ENCODE measurements at regions not wholly inside any gene's neighbourhood (a gene's known extent, or its start where the extent isn't known, plus 50 kb on each side); places are given as distances from the start of the nearest gene placed in this dataset.

GRCh38 chr13:33940898-33941297, 122.9 kb downstream of the RFC3 start:
- H3K79me2 ChIP-seq (ENCODE audit: insufficient read depth, low read length): no peaks in the 10 kb centered on the region
- H3K27ac ChIP-seq (ENCODE audit: low read depth, low read length): no peak overlapping the region
- no peak for TF ChIP-seq CTCF (IDR thresholded peaks at IDR 0.05; ENCODE audit: extremely low read depth, low read depth, low read length)
- no peaks in the 10 kb centered on the region for H3K36me3 ChIP-seq (ENCODE audit: insufficient read depth, low read length)
- no peak overlapping the region for H3K4me2 ChIP-seq (ENCODE audit: insufficient read depth, low read length)
- H3K4me1 ChIP-seq (ENCODE audit: insufficient read depth, low read length): no peaks in the 10 kb centered on the region
- no peaks in the 10 kb centered on the region for H3K9me3 ChIP-seq (ENCODE audit: low read depth, low read length)
- DNase-seq (ENCODE audit: insufficient read length, low spot score, missing footprints): no peak
- H2AFZ ChIP-seq (ENCODE audit: low read length): peak overlapping the region; percentile 64
- no peaks in the 10 kb centered on the region for H3K27me3 ChIP-seq (ENCODE audit: insufficient read depth, low read length)
- H4K20me1 ChIP-seq (ENCODE audit: insufficient read depth, low read length): no peaks in the 10 kb centered on the region
- H3K4me3 ChIP-seq (ENCODE audit: insufficient read depth, low read length): no peak overlapping the region

- Histone ChIP-seq H3K4me1 (ENCODE audit: insufficient read depth, low read length) (no peaks in the 10 kb centered on the region), H3K4me2 (ENCODE audit: insufficient read depth, low read length) (no peak overlapping the region), H4K20me1 (ENCODE audit: insufficient read depth, low read length) (no peaks in the 10 kb centered on the region), H3K36me3 (ENCODE audit: insufficient read depth, low read length) (no peaks in the 10 kb centered on the region), H3K27ac (ENCODE audit: low read depth, low read length) (no peak overlapping the region), H3K9me3 (ENCODE audit: low read depth, low read length) (no peaks in the 10 kb centered on the region), H3K79me2 (ENCODE audit: insufficient read depth, low read length) (no peaks in the 10 kb centered on the region), H3K4me3 (ENCODE audit: insufficient read depth, low read length) (no peak overlapping the region), H3K27me3 (ENCODE audit: insufficient read depth, low read length) (no peaks in the 10 kb centered on the region), H2AFZ (ENCODE audit: low read length) (no peak overlapping the region)
- TF ChIP-seq CTCF (IDR thresholded peaks at IDR 0.05; ENCODE audit: extremely low read depth, low read depth, low read length): no peak
- DNase-seq (ENCODE audit: insufficient read length, low spot score, missing footprints): no peak
Observed at GRCh38 chr13:33945477-33945876, 127.5 kb downstream of the RFC3 start.

GRCh38 chr13:33953203-33953602, 135.3 kb downstream of the RFC3 start:
- no peak for DNase-seq (ENCODE audit: insufficient read length, low spot score, missing footprints)
- peak overlapping the region; percentile 41 for H3K4me3 ChIP-seq (ENCODE audit: insufficient read depth, low read length)
- H3K27ac ChIP-seq (ENCODE audit: low read depth, low read length): peak overlapping the region; percentile 67

GRCh38 chr13:33953781-33954180, 135.8 kb downstream of the RFC3 start:
- H3K4me3 ChIP-seq (ENCODE audit: insufficient read depth, low read length): no peak overlapping the region
- TF ChIP-seq CTCF (IDR thresholded peaks at IDR 0.05; ENCODE audit: extremely low read depth, low read depth, low read length): no peak
- H3K4me1 ChIP-seq (ENCODE audit: insufficient read depth, low read length): peaks cover 10% of the 10 kb centered on the region
- H2AFZ ChIP-seq (ENCODE audit: low read length): peak overlapping the region; percentile 9
- H3K27ac ChIP-seq (ENCODE audit: low read depth, low read length): peak overlapping the region; percentile 67
- peak overlapping the region; percentile 76 for H3K4me2 ChIP-seq (ENCODE audit: insufficient read depth, low read length)
- no peaks in the 10 kb centered on the region for H3K79me2 ChIP-seq (ENCODE audit: insufficient read depth, low read length)
- DNase-seq (ENCODE audit: insufficient read length, low spot score, missing footprints): no peak
- no peaks in the 10 kb centered on the region for H3K9me3 ChIP-seq (ENCODE audit: low read depth, low read length)
- H4K20me1 ChIP-seq (ENCODE audit: insufficient read depth, low read length): no peaks in the 10 kb centered on the region
- no peaks in the 10 kb centered on the region for H3K27me3 ChIP-seq (ENCODE audit: insufficient read depth, low read length)
- H3K36me3 ChIP-seq (ENCODE audit: insufficient read depth, low read length): no peaks in the 10 kb centered on the region

More at GRCh38 chr13:33953203-33953602, 135.3 kb downstream of the RFC3 start:
- no peaks in the 10 kb centered on the region for H3K9me3 ChIP-seq (ENCODE audit: low read depth, low read length)
- peaks cover 10% of the 10 kb centered on the region for H3K4me1 ChIP-seq (ENCODE audit: insufficient read depth, low read length)
- peak overlapping the region; percentile 9 for H2AFZ ChIP-seq (ENCODE audit: low read length)
- H3K27me3 ChIP-seq (ENCODE audit: insufficient read depth, low read length): no peaks in the 10 kb centered on the region
- H3K79me2 ChIP-seq (ENCODE audit: insufficient read depth, low read length): no peaks in the 10 kb centered on the region
- H3K4me2 ChIP-seq (ENCODE audit: insufficient read depth, low read length): peak overlapping the region; percentile 76
- H3K36me3 ChIP-seq (ENCODE audit: insufficient read depth, low read length): no peaks in the 10 kb centered on the region
- no peaks in the 10 kb centered on the region for H4K20me1 ChIP-seq (ENCODE audit: insufficient read depth, low read length)
- TF ChIP-seq CTCF (IDR thresholded peaks at IDR 0.05; ENCODE audit: extremely low read depth, low read depth, low read length): no peak
